Panc1 (cell line): ENCODE measurements at regions not wholly inside any gene's neighbourhood (a gene's known extent, or its start where the extent isn't known, plus 50 kb on each side); places are given as distances from the start of the nearest gene placed in this dataset.

Source experiments
- ATAC-seq: fragments of 200-7000 bp; cut with Tn5 transposase; 2 replicates; pipeline ENCODE4 v1.9.1; 2020; ENCODE audit warnings: mild to moderate bottlenecking, moderate library complexity
- BruUV-seq: library from RNA; stranded (reverse); fragments of 400-500 nt; replicated peaks from 2 replicates; lab custom pipeline; 2021; lab: Mats Ljungman, UMichigan
- CTCF ChIA-PET: fragments of 300-600 bp; sonication (Branson Sonifier 250); formaldehyde crosslinking; loops from one replicate; lab custom pipeline; 2022; ENCODE audit warnings: antibody characterized with exemption; lab: Charles Lee
- POLR2A ChIA-PET: fragments of 300-600 bp; sonication (Branson Sonifier 250); formaldehyde crosslinking; loops from one replicate; lab custom pipeline; 2022; ENCODE audit warnings: antibody characterized with exemption; lab: Charles Lee
- DNase-seq: peaks from one replicate; pipeline ENCODE4 v3.0.0-alpha.2; 2010; ENCODE audit warnings: low read depth, low spot score
- H3K27ac ChIP-seq: 2 replicates; pipeline ENCODE4 v1.5.1; 2011; ENCODE audit warnings: mild to moderate bottlenecking, low read length, inconsistent platforms
- H3K27me3 ChIP-seq: fragments of 200-500 bp; sonication (Bioruptor generic); 2 replicates; pipeline ENCODE4 v1.6.0; 2014; ENCODE audit warnings: low read length, inconsistent platforms; ENCODE audit not compliant: control insufficient read depth, insufficient read depth
- H3K36me3 ChIP-seq: fragments of 200-500 bp; sonication (Bioruptor generic); 2 replicates; pipeline ENCODE4 v1.5.1; 2014; ENCODE audit warnings: inconsistent platforms, mild to moderate bottlenecking, low read length, moderate library complexity; ENCODE audit not compliant: control insufficient read depth, insufficient read depth
- H3K4me1 ChIP-seq: 2 replicates; pipeline ENCODE4 v1.5.1; 2011; ENCODE audit warnings: inconsistent platforms, mild to moderate bottlenecking, low read length, moderate library complexity; ENCODE audit not compliant: control insufficient read depth, insufficient read depth
- H3K4me3 ChIP-seq, 2 experiments: 2 replicates each; pipeline ENCODE4 v1.5.1; 2011 to 2012; ENCODE audit warnings: low read depth in 2 of 2, low read length in 2 of 2, mild to moderate bottlenecking in 2 of 2, inconsistent platforms in 1 of 2, moderate library complexity in 1 of 2
- H3K9me3 ChIP-seq: fragments of 200-500 bp; sonication (Bioruptor generic); 2 replicates; pipeline ENCODE4 v1.5.1; 2014; ENCODE audit warnings: low read depth, mild to moderate bottlenecking, inconsistent platforms, low read length, moderate library complexity; ENCODE audit not compliant: control insufficient read depth, insufficient read depth
- POLR2AphosphoS5 ChIP-seq: IDR thresholded peaks from 2 replicates; pipeline ENCODE4 v1.6.1; 2012; ENCODE audit warnings: mild to moderate bottlenecking, low read depth, low read length, moderate library complexity
- SIN3A ChIP-seq: IDR thresholded peaks from 2 replicates; pipeline ENCODE4 v1.6.1; 2012; ENCODE audit warnings: low read depth, mild to moderate bottlenecking, low read length, moderate library complexity, borderline replicate concordance; ENCODE audit not compliant: insufficient read depth
- TCF7L2 ChIP-seq: IDR thresholded peaks from 2 replicates; pipeline ENCODE4 v1.6.1; 2011; ENCODE audit warnings: mild to moderate bottlenecking, low read depth, low read length, inconsistent platforms
- in situ Hi-C: cut with HindIII; loops from 2 replicates; pipeline ENCODE4 v1.10.0; 2016; ENCODE audit warnings: low sequenced_read_pairs, low pct_unique_long_range_greater_than_20kb
- intact Hi-C: fragments of 100-400 bp; cut with micrococcal nuclease; formaldehyde crosslinking; loops from one replicate; pipeline ENCODE4 v1.10.0; 2022; ENCODE audit not compliant: unreplicated experiment
- TF ChIP-seq, protein P1 (sequence below), 2 experiments: IDR thresholded peaks; 2 replicates each; pipeline ENCODE4 v1.6.1; 2011 to 2012; ENCODE audit warnings: low read depth in 2 of 2, control low read depth in 1 of 2, low read length in 1 of 2, mild to moderate bottlenecking in 1 of 2, moderate library complexity in 1 of 2; ENCODE audit not compliant: insufficient read depth in 1 of 2
- TF ChIP-seq, protein P2 (sequence below): fragments of 450-650 bp; IDR thresholded peaks from 2 replicates; pipeline ENCODE4 v1.5.1; 2017; ENCODE audit warnings: mild to moderate bottlenecking

DNA sequence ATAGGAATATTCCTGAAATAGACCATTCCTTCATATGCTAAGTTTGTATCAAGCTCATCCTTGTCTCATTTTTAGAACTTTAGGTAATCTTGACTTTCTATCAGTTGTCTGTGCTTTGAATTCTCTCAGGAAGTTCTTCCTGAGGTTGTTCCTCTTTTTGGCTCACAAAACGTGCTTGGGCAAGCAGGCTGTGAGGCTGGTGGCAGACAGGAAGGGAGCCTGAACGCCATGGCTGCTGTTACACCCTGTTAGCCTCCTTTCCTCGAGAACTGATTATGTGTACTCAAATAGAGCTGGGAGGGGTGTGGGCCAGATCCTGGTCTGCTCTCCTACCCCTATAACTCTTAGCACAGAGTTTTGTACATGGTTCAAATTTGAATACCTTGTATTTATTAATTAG is 136.4 kb upstream of the CELF4 start:
- no TSS peak for BruUV-seq
- ATAC-seq: no peak
- Histone ChIP-seq H3K4me1 (no peaks in the 10 kb centered on the region), H3K9me3 (no peaks in the 10 kb centered on the region), H3K36me3 (no peaks in the 10 kb centered on the region), H3K27ac (no peak overlapping the region), H3K4me3 (no peak overlapping the region), H3K27me3 (no peaks in the 10 kb centered on the region)
- intact Hi-C loops: no loop called here
- no peak for DNase-seq
- ChIA-PET CTCF (no interaction called here), POLR2A (no interaction called here)
- no peak for TF ChIP-seq SIN3A
- TF ChIP-seq TCF7L2: no peak
- TF ChIP-seq, protein P1, sequence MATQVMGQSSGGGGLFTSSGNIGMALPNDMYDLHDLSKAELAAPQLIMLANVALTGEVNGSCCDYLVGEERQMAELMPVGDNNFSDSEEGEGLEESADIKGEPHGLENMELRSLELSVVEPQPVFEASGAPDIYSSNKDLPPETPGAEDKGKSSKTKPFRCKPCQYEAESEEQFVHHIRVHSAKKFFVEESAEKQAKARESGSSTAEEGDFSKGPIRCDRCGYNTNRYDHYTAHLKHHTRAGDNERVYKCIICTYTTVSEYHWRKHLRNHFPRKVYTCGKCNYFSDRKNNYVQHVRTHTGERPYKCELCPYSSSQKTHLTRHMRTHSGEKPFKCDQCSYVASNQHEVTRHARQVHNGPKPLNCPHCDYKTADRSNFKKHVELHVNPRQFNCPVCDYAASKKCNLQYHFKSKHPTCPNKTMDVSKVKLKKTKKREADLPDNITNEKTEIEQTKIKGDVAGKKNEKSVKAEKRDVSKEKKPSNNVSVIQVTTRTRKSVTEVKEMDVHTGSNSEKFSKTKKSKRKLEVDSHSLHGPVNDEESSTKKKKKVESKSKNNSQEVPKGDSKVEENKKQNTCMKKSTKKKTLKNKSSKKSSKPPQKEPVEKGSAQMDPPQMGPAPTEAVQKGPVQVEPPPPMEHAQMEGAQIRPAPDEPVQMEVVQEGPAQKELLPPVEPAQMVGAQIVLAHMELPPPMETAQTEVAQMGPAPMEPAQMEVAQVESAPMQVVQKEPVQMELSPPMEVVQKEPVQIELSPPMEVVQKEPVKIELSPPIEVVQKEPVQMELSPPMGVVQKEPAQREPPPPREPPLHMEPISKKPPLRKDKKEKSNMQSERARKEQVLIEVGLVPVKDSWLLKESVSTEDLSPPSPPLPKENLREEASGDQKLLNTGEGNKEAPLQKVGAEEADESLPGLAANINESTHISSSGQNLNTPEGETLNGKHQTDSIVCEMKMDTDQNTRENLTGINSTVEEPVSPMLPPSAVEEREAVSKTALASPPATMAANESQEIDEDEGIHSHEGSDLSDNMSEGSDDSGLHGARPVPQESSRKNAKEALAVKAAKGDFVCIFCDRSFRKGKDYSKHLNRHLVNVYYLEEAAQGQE (IDR thresholded peaks at IDR 0.05; ENCODE audit: insufficient read depth in 1 of 2, low read depth in 2 of 2, low read length in 1 of 2): no peak
- TF ChIP-seq POLR2AphosphoS5: no peak
- TF ChIP-seq, protein P2, sequence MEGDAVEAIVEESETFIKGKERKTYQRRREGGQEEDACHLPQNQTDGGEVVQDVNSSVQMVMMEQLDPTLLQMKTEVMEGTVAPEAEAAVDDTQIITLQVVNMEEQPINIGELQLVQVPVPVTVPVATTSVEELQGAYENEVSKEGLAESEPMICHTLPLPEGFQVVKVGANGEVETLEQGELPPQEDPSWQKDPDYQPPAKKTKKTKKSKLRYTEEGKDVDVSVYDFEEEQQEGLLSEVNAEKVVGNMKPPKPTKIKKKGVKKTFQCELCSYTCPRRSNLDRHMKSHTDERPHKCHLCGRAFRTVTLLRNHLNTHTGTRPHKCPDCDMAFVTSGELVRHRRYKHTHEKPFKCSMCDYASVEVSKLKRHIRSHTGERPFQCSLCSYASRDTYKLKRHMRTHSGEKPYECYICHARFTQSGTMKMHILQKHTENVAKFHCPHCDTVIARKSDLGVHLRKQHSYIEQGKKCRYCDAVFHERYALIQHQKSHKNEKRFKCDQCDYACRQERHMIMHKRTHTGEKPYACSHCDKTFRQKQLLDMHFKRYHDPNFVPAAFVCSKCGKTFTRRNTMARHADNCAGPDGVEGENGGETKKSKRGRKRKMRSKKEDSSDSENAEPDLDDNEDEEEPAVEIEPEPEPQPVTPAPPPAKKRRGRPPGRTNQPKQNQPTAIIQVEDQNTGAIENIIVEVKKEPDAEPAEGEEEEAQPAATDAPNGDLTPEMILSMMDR: no peak
- in situ Hi-C loops: no loop called here

DNA sequence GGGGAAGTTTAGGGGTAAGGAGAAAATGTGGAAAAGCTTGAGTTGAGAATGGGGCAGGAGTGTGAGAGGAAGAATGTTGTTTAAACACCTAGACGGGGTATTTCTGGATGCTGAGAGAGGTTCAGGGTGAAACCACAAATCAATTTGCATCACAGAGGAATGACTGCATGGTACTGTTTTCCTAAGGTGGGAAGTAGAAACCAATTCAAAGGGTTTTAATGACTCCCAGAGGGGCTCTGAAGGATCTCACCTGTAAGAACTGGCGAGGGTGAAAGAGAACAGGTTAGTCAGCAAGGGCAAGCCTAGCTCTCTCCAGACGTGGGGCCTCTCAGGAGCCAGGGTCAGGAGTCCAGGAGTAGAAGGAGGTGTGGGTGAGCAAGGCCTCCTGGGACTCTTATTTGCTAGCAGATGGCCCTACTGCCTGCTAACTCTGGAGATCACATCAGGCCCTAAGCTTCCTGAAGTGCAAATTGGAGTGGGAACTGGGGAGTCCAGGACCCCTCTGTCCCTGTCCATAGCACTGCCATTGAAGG is 133.0 kb upstream of the CELF4 start:
- CTCF ChIA-PET: interaction anchor here (0.7 kb wide), 1 partner anchor 874 kb away, joined by 3 read pairs; no protein-coding TSS in a partner anchor

More for the DNA sequence above, 133.0 kb upstream of the CELF4 start:
- H3K4me1 ChIP-seq: no peaks in the 10 kb centered on the region
- POLR2A ChIA-PET: no interaction called here
- H3K27ac ChIP-seq: no peak overlapping the region
- no peaks in the 10 kb centered on the region for H3K27me3 ChIP-seq
- BruUV-seq: no TSS peak
- TF ChIP-seq, protein P2: no peak
- TF ChIP-seq, protein P1 (IDR thresholded peaks at IDR 0.05; ENCODE audit: insufficient read depth in 1 of 2, low read depth in 2 of 2, low read length in 1 of 2): no peak
- no peak for TF ChIP-seq TCF7L2
- no peak for TF ChIP-seq SIN3A
- H3K4me3 ChIP-seq: no peak overlapping the region
- DNase-seq (no peak), ATAC-seq (no peak)
- H3K36me3 ChIP-seq: no peaks in the 10 kb centered on the region
- no peaks in the 10 kb centered on the region for H3K9me3 ChIP-seq
- intact Hi-C loops (no loop called here), in situ Hi-C loops (no loop called here)
